GM20000 (cell line): ENCODE measurements at regions not wholly inside any gene's neighbourhood (a gene's known extent, or its start where the extent isn't known, plus 50 kb on each side); places are given as distances from the start of the nearest gene placed in this dataset.

Experiments
- DNase-seq: peaks from one replicate; pipeline ENCODE4 v3.0.0; 2012; ENCODE audit warnings: low spot score
- TF ChIP-seq, protein P1 (sequence below): IDR thresholded peaks from 2 replicates; pipeline ENCODE4 v1.5.1; 2012; ENCODE audit warnings: mild to moderate bottlenecking, control low read depth; ENCODE audit errors: extremely low read depth, missing control alignments

DNA sequence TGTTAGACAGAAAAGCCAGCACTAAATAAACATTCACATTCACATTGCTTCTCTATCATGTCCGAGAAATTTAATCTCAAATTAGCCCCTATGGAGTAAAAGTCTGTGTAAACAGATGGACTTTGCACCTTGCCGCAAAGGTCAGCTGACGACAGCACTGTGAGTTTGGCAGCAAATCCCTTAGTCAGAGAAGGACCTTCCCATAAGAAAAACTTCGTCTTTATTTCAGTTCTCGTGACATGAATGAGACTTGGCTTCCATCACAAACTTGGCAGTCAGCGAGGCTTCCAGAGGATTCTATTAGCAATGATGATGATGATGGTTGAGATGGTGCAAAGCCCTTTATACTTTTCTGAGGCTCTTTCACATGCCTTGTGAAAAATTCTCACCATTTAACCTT lies 133.7 kb upstream of the IFNGR1 start:
- TF ChIP-seq, protein P1, sequence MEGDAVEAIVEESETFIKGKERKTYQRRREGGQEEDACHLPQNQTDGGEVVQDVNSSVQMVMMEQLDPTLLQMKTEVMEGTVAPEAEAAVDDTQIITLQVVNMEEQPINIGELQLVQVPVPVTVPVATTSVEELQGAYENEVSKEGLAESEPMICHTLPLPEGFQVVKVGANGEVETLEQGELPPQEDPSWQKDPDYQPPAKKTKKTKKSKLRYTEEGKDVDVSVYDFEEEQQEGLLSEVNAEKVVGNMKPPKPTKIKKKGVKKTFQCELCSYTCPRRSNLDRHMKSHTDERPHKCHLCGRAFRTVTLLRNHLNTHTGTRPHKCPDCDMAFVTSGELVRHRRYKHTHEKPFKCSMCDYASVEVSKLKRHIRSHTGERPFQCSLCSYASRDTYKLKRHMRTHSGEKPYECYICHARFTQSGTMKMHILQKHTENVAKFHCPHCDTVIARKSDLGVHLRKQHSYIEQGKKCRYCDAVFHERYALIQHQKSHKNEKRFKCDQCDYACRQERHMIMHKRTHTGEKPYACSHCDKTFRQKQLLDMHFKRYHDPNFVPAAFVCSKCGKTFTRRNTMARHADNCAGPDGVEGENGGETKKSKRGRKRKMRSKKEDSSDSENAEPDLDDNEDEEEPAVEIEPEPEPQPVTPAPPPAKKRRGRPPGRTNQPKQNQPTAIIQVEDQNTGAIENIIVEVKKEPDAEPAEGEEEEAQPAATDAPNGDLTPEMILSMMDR = no peak
- DNase-seq = no peak

DNA sequence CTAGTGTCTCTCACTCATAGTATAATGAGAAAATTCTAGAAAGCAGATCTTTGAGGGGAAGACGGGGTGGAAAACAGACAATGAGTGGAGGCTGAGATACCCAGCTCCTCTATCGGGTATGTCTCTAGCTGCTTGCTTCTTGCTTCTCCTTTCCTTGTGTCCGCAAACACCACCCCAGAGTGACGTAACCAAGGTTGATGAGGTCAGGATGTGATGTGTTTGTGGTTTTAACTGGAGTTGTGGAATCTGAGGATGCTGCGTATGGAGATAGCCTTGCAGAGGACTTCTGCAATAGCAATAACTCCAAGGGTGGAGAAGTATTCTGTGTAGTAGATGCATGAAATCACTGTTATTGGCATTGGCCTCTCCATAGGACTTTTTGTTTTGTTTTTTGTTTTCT lies 132.7 kb upstream of the IFNGR1 start:
- TF ChIP-seq, protein P1 = no peak
- DNase-seq = no peak

DNA sequence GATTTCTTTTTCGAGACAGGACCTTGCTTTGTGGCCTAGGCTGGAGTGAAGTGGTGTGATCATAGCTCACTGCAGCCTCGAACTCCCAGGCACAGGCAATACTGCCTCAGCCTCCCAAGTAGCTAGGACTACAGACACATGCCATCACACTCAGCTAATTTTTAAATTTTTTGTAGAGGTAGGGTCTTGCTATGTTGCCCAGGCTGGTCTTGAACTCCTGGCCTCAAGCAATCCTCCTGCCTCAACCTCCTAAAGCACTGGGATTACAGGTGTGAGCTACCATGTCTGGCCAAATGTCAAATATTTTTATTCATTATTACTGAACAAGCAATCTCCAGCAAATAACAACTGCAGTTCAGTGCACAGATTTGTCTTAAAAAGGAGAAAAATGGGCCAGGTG lies 131.7 kb upstream of the IFNGR1 start:
- DNase-seq = no peak
- TF ChIP-seq, protein P1 = no peak

DNA sequence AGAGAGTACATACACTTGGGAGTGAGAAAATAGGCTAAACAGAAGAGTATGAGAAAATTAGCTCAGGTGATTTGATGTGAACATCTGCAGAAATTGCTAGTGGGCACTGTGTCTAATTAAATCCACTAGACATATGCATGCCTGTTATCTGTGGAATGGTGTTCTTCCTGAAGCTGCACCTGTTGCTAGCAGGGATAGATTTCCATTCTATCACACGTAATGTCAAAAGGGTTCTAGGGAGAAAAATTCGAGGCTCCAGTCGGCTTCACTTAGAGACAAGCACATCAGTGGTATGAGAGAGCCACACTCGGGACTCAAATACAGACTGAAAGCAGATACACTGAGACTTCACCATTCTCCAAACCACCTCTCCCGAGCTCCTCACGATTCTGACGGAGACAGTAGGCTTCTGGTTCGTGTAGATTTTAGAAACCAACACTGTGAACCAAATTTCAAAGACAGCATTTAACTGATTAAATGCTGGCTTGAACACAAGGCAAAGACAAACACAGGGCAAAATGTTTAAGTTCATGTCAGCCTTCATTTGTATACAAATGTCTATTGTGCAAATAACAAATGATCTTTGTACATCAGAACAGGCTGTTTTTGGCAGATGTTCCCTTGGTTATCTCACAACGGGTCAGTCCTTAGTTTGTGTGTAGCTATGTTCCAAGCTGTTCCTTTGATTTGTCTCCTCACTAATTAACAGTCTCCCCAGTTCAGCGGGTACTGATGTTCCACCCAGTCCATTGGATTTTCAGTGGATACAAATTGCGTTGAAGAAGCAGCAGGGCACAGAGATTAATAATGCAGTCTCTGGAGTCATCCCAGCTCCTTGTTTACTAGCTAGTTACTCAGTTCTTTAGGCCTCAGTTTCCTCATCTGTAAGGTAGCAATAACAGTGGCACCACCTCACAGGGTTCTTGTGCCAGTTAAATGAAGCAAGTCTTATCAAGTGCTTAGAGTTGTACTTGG lies 131.0 kb upstream of the IFNGR1 start:
- DNase-seq = no peak
- TF ChIP-seq, protein P1 = no peak

DNA sequence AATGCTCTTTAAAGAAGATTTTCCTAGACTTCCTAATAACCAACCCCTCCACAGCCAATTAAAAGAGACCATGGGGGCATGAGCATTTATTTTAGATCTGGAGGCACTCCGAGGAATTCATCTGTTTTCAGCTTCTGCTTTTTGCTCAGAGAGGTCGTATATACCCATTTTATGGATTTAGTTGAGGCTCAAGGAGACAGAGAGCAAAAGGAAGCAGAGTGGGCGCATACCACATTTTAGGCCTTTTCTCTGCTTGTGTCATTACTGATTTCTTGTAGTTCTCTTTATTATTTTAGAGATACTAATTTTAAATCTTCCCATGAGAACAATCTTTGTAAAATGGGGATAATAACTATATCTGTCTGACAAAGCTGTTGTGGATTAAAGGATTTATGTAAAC lies 129.6 kb upstream of the IFNGR1 start:
- TF ChIP-seq, protein P1 = no peak

DNA sequence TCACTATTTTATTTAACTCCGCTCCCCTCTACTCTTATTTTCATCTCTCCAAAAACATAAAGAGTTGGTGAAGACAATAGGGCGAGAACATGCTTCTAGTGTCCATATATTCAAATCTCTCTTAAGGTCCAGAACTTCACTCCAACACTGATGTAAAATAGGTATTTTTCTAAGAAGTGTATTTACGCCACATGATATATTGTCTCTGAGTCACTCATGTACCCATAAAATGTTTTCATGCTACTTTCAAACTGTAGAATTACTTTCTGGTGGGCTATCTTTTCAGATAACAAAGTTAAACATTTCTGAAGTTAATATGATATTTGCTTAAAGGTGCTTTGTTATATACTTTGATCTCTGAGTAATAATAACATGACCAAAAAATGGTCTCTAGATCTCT lies 124.1 kb upstream of the IFNGR1 start:
- TF ChIP-seq, protein P1 = no peak
- DNase-seq = no peak

More for the DNA sequence above, 129.6 kb upstream of the IFNGR1 start:
- DNase-seq = no peak

DNA sequence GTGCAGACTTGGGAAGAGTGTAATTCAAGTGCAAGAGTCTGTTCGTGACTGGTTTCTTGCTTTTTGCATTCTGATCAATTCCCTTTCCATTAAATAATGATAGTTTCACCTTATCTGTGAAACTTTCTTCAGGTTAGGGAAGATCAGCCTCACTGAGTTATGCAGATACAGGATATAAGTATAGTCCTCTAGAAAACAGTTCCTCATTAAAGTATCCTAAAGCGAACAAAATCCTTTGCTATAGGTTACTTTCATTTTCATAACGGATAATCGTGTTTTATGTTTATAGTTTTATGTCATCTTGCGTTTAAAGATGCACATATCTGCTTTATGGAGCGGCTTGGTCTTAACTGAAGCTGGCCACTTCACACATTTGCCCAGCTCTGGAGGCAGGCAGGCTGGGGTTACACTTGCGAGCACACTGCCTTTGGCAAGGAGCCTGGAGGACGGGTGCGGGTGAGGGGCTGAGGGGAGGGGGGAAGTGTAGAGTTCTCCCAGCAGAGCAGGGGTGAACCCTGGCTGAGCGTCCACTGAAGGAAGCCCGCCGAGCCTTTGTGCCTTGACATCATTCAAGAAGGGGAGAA lies 123.5 kb upstream of the IFNGR1 start:
- TF ChIP-seq, protein P1 = no peak
- DNase-seq = no peak
